ENCODE measurements at regions not wholly inside any gene's neighbourhood (a gene's known extent, or its start where the extent isn't known, plus 50 kb on each side); places are given as distances from the start of the nearest gene placed in this dataset.

DNA sequence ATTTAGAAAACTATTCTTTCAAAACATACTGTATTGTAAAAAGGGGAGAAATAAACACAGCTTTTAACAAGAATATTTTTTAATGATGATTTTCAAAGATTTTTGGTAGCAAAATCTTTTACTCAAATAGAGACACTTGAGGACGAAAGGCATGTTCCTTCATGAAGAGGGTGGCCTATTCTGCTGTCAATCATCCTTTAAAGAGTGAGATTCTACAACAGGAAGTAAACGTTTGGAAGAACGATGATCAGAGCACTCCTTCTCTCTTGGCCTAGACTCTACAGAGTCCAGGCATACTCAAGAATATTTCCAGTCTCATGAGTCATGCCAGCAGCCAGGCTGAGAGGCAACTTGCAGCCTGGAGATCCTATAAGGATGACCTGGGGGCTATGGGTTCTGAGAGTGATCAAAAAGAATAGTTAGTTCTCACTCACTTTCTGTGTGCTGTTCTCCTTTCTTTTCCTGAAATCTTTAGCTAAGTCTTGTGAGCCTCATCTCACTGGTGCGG is 62.4 kb upstream of the TCF4 start:
- DNase-seq: no peak
- no peaks in the 10 kb centered on the region for H3K36me3 ChIP-seq (ENCODE audit: insufficient read depth in 1 of 2, low read depth in 1 of 2)
- no peak for ATAC-seq
- no peak for TF ChIP-seq CTCF (IDR thresholded peaks at IDR 0.05)
- intact Hi-C loops (cut with DNase I): no loop called here
- H3K27ac ChIP-seq: no peak overlapping the region
- no peaks in the 10 kb centered on the region for H3K4me1 ChIP-seq
- WGBS, 3 donors: 72 to 89% (median 76%) methylated on average over 4 of the region's 4 CpGs
- H3K4me3 ChIP-seq: no peak overlapping the region
- H3K27me3 ChIP-seq (ENCODE audit: insufficient read depth in 3 of 3, low read length in 2 of 3): no peaks in the 10 kb centered on the region
- no peaks in the 10 kb centered on the region for H3K9me3 ChIP-seq

DNA sequence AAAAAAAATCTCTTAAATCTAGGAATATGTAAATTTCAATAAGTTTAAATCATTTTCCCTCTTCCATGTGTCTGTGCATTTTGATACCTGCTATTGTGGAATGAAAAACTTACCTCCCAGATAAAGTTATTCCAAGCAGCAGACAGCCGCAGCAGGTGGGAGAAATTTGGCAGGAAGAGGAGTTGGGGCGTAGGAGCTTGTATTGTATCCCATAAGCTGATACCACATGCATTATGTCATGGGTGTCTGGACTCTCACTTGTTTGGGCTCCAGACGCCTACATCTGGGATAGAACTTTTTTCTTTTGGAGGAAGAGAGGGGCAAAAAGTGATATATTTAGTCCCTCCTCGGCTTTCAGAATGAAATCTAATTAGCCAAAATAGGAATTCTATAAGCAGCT is 59.3 kb upstream of the TCF4 start:
- Histone ChIP-seq H3K4me1 (no peaks in the 10 kb centered on the region), H3K4me3 (no peak overlapping the region), H3K27me3 (ENCODE audit: insufficient read depth in 3 of 3, low read length in 2 of 3) (no peaks in the 10 kb centered on the region), H3K36me3 (ENCODE audit: insufficient read depth in 1 of 2, low read depth in 1 of 2) (no peaks in the 10 kb centered on the region), H3K9me3 (peaks cover 6% of the 10 kb centered on the region), H3K27ac (no peak overlapping the region)
- WGBS, 3 donors: 31 to 38% (median 33%) methylated on average over 4 of the region's 4 CpGs
- DNase-seq (no peak), ATAC-seq (no peak)
- no peak for TF ChIP-seq CTCF (IDR thresholded peaks at IDR 0.05)
- intact Hi-C loops (cut with DNase I): no loop called here

GRCh38 chr18:55642191-55642590 is 54.2 kb upstream of the TCF4 start:
- ATAC-seq: no peak
- intact Hi-C loops (cut with DNase I): no loop called here
- no peaks in the 10 kb centered on the region for H3K4me1 ChIP-seq

GRCh38 chr18:55641486-55641885 is 53.5 kb upstream of the TCF4 start:
- H3K9me3 ChIP-seq: peaks cover 14% of the 10 kb centered on the region
- DNase-seq (no peak), ATAC-seq (no peak)
- no peak for TF ChIP-seq CTCF (IDR thresholded peaks at IDR 0.05)
- intact Hi-C loops (cut with DNase I): no loop called here
- H3K4me1 ChIP-seq: no peaks in the 10 kb centered on the region
- no peak overlapping the region for H3K27ac ChIP-seq
- WGBS, 3 donors: 85 to 90% (median 87%) methylated on average over 4 of the region's 4 CpGs
- H3K36me3 ChIP-seq (ENCODE audit: insufficient read depth in 1 of 2, low read depth in 1 of 2): no peaks in the 10 kb centered on the region
- H3K27me3 ChIP-seq (ENCODE audit: insufficient read depth in 3 of 3, low read length in 2 of 3): no peaks in the 10 kb centered on the region
- H3K4me3 ChIP-seq: no peak overlapping the region

More at GRCh38 chr18:55642191-55642590, 54.2 kb upstream of the TCF4 start:
- DNase-seq: no peak
- no peak overlapping the region for H3K27ac ChIP-seq
- TF ChIP-seq CTCF (IDR thresholded peaks at IDR 0.05): no peak
- WGBS, 3 donors: 48 to 50% (median 49%) methylated on average over 2 of the region's 2 CpGs
- no peak overlapping the region for H3K4me3 ChIP-seq
- no peaks in the 10 kb centered on the region for H3K36me3 ChIP-seq (ENCODE audit: insufficient read depth in 1 of 2, low read depth in 1 of 2)
- no peaks in the 10 kb centered on the region for H3K27me3 ChIP-seq (ENCODE audit: insufficient read depth in 3 of 3, low read length in 2 of 3)
- peaks cover 14% of the 10 kb centered on the region for H3K9me3 ChIP-seq

Data from psoas muscle (tissue), 7 donors.